Superior temporal gyrus (tissue), 1 donor: ENCODE measurements at regions not wholly inside any gene's neighbourhood (a gene's known extent, or its start where the extent isn't known, plus 50 kb on each side); places are given as distances from the start of the nearest gene placed in this dataset.
"Not testable (repeated sequence)": the region's sequence is repeated elsewhere in the genome, so short reads cannot be mapped to it uniquely, and the experiment has no call there.

ENCODE experiments used
- DNase-seq: peaks from one replicate; pipeline ENCODE4 v3.0.0-alpha.2; 2016; ENCODE audit errors: extremely low spot score

- DNase-seq, result no peak
Measured at GRCh38 chr9:13942201-13942600, 371.7 kb downstream of the NFIB start.

DNA sequence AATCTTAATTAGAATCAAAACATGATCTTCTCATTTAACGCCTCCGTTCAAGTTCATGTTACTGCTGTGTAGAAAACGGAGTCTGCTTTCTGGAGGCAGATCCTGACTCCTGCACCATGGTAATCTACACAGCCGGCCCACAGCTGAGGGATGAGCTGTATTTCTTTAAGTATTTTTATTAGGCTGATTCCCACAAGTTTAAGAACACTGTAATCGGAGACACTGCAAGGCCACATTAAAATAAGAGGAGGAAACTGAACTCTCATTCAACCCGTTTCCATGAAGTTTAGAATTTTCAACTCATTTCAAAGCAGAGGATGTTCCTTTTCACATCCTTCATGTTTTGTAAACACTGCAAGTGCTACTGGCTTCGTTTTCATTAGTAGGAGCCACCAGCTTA, 372.2 kb downstream of the NFIB start:
- DNase-seq, result no peak

- no peak for DNase-seq
Measured at GRCh38 chr9:13939701-13940490, 374.0 kb downstream of the NFIB start.

DNA sequence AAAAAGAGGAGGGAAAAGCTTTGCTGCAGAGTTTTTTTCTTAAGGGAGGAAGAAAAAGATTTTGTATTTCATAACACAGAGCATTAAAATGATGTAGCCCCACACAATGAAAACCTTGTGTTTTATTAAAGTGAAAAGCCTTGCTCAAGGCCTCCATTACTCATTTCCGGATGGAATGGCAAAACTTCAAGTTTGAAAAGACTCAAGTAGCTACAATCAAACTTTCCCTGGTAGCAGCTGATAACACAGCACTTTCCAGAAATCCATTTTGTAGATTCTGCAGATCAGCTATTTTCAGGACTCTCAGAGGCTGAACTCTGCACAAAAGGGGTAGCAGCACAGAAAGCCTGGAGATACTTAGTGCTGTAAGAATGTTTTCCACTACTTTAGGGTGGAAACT, 374.8 kb downstream of the NFIB start:
- no peak for DNase-seq

- DNase-seq, result no peak
Measured at GRCh38 chr9:13934416-13934815, 379.5 kb downstream of the NFIB start.

DNA sequence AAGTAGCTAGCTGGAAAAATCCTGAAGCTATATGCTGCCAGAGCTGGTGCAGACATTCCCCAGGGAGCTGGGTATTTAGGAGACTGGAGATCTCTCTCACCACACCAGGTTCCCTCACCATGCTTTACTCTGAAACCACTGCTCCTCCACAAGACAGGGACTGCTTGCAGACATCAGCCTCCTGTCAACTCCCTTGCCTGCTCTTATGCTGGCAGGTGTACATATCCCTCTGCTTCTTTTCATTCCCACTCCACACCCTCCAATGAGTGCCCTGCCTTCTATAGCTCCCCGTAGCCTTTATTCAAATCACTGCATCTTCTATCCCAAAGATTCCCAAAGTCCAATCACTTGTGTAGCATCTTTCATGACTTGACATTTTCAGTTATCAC, 380.7 kb downstream of the NFIB start:
- no peak for DNase-seq

- DNase-seq, result no peak
Measured at GRCh38 chr9:13932528-13933267, 381.2 kb downstream of the NFIB start.

- DNase-seq, result no peak
Measured at GRCh38 chr9:13929013-13929412, 384.9 kb downstream of the NFIB start.

- DNase-seq, result no peak
Measured at GRCh38 chr9:13923381-13923780, 390.6 kb downstream of the NFIB start.

DNA sequence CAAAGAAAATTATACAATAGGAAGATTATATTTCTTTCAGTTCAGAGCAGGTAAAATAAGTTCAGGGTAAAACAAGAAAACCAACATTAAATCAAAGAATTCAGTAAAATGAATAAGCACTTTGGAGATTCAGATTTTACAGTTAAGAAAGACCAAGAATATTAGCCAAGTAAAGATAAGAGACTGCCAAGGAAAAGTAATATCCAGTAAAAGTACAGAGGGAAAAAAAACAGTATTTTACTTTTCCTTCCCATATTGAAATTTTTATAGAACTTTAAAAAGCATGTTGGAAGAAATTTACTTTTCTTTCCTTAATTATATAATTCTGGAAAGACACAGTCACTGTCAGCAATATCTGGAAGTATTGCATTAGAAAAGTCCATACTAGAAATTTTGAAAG, 393.4 kb downstream of the NFIB start:
- no peak for DNase-seq

DNA sequence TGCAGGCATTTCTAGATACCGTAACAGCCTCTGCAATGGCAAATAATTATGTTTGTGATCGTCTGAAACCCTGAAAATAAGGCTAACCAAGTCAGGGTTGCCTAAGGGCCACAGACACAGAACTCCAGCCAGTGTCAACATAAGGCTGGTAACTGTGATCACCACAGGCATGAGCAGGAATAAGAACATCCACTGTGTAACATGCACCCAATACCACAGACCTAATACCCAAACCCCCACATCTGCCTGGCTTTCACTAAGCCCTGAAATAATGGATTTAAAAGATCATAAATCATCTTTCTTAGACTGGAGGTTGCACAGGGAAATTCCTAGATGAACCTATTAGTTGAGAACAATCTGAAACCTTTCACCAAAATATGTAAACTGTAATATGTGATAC, 394.5 kb downstream of the NFIB start:
- no peak for DNase-seq

DNA sequence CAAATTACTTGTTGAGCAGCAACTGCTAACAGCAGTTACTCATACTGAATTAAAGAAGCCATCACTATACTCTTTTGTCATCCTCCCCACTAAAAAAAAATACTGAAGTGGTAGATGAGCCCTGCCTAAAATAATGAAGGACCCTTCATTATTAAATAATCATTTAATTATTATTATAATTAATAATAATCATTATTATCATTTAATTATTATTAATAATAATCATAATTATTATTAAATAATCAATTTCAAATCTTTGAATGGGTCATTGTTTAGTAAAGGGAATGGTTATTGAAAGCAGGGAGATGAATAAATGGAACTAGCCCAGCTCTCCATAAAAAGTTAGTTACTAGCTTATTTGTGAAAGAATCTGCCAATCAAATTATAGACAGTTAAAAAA, 396.4 kb downstream of the NFIB start:
- DNase-seq, result no peak

- DNase-seq, result no peak
Measured at GRCh38 chr9:13915591-13916301, 398.2 kb downstream of the NFIB start.

DNA sequence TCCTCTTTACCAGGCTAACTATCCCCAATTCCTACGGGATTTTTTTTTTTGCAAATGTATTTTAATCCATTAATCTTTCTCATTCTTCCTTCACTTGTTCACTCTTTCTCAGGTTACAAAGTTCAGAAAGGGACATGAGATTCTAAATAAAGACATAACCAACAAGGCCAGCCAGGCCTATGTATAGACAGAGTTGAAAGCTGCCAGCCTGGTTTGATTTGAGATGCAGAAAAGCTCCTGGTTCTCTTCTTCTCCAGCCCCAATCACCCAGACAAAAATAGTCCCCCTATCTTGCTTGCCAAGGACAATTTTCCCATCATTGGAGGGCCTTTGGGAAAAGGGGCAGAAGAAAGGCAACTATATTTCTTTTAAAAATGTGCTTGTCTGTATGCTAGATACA, 398.8 kb downstream of the NFIB start:
- DNase-seq, result no peak

- DNase-seq, result no peak
Measured at GRCh38 chr9:13911473-13911872, 402.5 kb downstream of the NFIB start.

DNA sequence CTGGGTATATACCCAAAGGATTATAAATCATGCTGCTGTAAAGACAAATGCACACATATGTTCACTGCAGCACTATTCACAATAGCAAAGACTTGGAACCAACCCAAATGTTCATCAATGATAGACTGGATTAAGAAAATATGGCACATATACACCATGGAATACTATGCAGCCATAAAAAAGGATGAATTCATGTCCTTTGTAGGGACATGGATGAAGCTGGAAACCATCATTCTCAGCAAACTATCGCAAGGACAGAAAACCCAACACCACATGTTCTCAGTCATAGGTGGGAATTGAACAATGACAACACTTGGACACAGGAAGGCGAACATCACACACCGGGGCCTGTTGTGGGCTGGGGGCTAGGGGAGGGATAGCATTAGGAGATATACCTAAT, 406.1 kb downstream of the NFIB start:
- not testable (repeated sequence) for DNase-seq

DNA sequence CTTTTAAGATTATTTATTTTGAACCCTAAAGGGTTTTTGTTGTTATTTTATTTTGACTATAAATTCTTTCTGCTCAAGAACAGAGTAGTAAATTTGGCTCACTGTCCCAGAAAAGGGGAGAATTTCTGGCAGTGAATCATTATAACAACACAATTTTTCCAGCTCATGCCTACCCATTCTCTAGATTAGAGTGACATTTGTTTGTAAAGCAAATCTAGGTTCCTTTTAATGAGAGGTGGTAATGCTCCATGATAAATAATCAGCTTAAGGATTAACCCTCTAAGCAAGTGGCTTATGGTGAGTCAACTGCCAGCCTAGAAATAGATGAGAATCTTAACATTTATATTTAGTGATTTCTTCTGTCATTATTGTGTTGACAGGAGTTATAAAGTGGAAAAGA, 409.2 kb downstream of the NFIB start:
- DNase-seq, result no peak

DNA sequence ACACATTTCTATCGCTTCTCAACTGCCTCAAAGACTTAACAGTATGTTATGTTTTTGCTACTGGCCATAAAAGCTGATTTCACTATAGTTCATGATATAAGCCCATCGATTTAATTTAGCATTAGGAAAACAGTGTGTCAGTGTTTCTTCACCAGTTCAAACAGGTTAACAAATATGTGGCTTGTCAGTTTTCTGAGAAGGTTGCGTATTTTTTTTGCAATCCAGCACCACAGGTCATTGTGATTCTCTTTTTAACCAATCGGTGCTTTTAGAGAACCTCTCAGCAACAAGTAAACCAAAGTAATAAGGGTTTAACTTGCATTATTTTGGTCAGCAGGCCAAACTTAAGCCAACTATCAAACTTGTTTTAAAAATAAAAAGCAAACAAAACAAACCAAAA, 409.6 kb downstream of the NFIB start:
- no peak for DNase-seq

GRCh38 chr9:13902286-13903066, 411.5 kb downstream of the NFIB start:
- no peak for DNase-seq

DNA sequence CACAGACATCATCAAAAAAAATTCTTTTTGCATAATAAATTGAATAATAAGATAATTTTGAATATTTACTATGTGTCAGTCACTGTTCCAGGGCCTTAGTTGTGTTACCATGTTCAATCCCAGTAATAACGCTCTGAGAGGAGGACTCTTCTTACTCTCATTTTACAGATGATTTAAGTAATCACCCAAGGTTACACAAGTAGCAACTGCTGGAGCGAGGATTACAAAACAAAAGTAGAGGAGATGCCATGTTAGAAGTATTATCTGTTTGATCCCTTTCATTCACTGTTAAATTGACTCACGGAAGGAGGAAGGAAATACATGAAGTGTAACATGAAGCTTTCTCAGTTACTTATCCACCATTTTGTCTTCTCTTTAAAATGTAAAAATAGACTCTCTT, 412.8 kb downstream of the NFIB start:
- no peak for DNase-seq

- DNase-seq, result no peak
Measured at GRCh38 chr9:13900449-13900848, 413.5 kb downstream of the NFIB start.

DNA sequence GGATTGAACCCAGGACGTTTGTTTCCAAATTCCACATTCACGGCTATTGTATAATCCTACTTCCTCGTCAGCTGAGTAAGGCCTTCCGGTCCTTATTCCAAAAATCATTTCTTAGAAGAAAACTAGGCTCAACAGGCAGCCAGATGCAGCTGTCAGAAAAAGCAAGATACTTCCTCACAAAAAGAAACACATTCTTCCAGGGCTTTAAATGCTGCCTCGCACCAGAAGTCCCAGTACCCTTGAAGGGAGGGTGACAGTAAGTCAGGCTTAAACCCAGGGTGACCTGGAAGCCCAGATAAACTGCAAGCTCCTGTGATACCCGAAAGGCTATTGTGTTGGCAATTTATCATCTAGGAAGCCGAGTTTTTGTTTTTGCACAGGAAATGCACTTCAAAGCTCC, 414.0 kb downstream of the NFIB start:
- no peak for DNase-seq
